ENCODE measurements at regions not wholly inside any gene's neighbourhood (a gene's known extent, or its start where the extent isn't known, plus 50 kb on each side); places are given as distances from the start of the nearest gene placed in this dataset.

DNA sequence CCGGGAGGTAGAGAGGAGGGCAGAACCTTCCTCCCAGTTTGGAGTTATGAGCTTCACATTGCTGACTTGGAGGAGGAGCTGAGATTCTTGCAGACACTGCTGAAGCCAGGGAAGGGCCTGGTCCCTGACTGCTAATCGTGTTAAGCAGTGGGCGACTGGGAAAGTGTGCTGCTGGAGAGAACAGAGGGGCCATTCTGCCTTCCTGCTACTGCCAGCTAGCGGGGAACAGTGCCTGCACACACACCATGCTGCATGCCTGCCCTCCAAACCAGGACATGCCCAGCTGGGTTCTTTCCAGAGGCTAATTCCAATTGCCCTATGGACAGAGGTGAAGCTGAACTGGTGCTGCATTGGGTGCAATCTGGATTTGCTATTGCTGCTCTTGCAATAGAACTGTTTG is 281.4 kb downstream of the AJAP1 start:
- no peaks in the 10 kb centered on the region for H3K27me3 ChIP-seq (ENCODE audit: insufficient read depth, low read depth, low read length)
- H3K36me3 ChIP-seq (ENCODE audit: insufficient read depth, low read length) = no peaks in the 10 kb centered on the region
- no peak overlapping the region for H3K27ac ChIP-seq (ENCODE audit: low read length)
- no peak overlapping the region for H3K4me2 ChIP-seq (ENCODE audit: low read length)
- H3K9ac ChIP-seq (ENCODE audit: low read length) = no peak overlapping the region
- H3K4me3 ChIP-seq (ENCODE audit: low read length) = no peak overlapping the region
- no peaks in the 10 kb centered on the region for H4K20me1 ChIP-seq (ENCODE audit: insufficient read depth)
- H3K9me2 ChIP-seq (ENCODE audit: insufficient read depth, low read length) = no peaks in the 10 kb centered on the region
- TF ChIP-seq, protein P1, sequence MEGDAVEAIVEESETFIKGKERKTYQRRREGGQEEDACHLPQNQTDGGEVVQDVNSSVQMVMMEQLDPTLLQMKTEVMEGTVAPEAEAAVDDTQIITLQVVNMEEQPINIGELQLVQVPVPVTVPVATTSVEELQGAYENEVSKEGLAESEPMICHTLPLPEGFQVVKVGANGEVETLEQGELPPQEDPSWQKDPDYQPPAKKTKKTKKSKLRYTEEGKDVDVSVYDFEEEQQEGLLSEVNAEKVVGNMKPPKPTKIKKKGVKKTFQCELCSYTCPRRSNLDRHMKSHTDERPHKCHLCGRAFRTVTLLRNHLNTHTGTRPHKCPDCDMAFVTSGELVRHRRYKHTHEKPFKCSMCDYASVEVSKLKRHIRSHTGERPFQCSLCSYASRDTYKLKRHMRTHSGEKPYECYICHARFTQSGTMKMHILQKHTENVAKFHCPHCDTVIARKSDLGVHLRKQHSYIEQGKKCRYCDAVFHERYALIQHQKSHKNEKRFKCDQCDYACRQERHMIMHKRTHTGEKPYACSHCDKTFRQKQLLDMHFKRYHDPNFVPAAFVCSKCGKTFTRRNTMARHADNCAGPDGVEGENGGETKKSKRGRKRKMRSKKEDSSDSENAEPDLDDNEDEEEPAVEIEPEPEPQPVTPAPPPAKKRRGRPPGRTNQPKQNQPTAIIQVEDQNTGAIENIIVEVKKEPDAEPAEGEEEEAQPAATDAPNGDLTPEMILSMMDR (IDR thresholded peaks at IDR 0.05; ENCODE audit: poor library complexity, severe bottlenecking) = no peak
- TF ChIP-seq EZH2 (IDR thresholded peaks at IDR 0.05; ENCODE audit: borderline replicate concordance, insufficient read depth, low read length, poor library complexity, severe bottlenecking) = no peak
- TF ChIP-seq TAF1 (IDR thresholded peaks at IDR 0.05; ENCODE audit: low read depth) = no peak
- no peak for TF ChIP-seq MXI1 (conservative IDR thresholded peaks at IDR 0.05; ENCODE audit: poor library complexity, severe bottlenecking)
- TF ChIP-seq SMC3 (conservative IDR thresholded peaks at IDR 0.05; ENCODE audit: poor library complexity) = no peak
- TF ChIP-seq REST (IDR thresholded peaks at IDR 0.05; ENCODE audit: borderline replicate concordance) = no peak
- TF ChIP-seq POLR2AphosphoS5 (IDR thresholded peaks at IDR 0.05) = no peak
- TF ChIP-seq EP300 (conservative IDR thresholded peaks at IDR 0.05; ENCODE audit: poor library complexity, severe bottlenecking) = no peak
- no peak for TF ChIP-seq RAD21 (conservative IDR thresholded peaks at IDR 0.05)
- no peak overlapping the region for H2AFZ ChIP-seq (ENCODE audit: low read depth, low read length)
- no peaks in the 10 kb centered on the region for H3K79me2 ChIP-seq (replicated peaks; ENCODE audit: insufficient read depth, low read length)
- H3F3A ChIP-seq (ENCODE audit: insufficient read depth, low read length, poor library complexity, severe bottlenecking) = no peaks in the 10 kb centered on the region
- no peaks in the 10 kb centered on the region for H3K9me3 ChIP-seq (ENCODE audit: low read length)

- Histone ChIP-seq H3K79me2 (replicated peaks; ENCODE audit: insufficient read depth, low read length) (no peaks in the 10 kb centered on the region), H3K27me3 (ENCODE audit: insufficient read depth, low read depth, low read length) (no peaks in the 10 kb centered on the region), H3K27ac (ENCODE audit: low read length) (no peak overlapping the region), H3K9ac (ENCODE audit: low read length) (no peak overlapping the region), H3K4me3 (ENCODE audit: low read length) (no peak overlapping the region), H2AFZ (ENCODE audit: low read depth, low read length) (no peak overlapping the region), H3F3A (ENCODE audit: insufficient read depth, low read length, poor library complexity, severe bottlenecking) (no peaks in the 10 kb centered on the region), H4K20me1 (ENCODE audit: insufficient read depth) (no peaks in the 10 kb centered on the region), H3K9me2 (ENCODE audit: insufficient read depth, low read length) (no peaks in the 10 kb centered on the region), H3K4me2 (ENCODE audit: low read length) (no peak overlapping the region), H3K9me3 (ENCODE audit: low read length) (no peaks in the 10 kb centered on the region), H3K36me3 (ENCODE audit: insufficient read depth, low read length) (no peaks in the 10 kb centered on the region)
- no peak for TF ChIP-seq REST (IDR thresholded peaks at IDR 0.05; ENCODE audit: borderline replicate concordance)
- TF ChIP-seq POLR2AphosphoS5 (IDR thresholded peaks at IDR 0.05) = no peak
- no peak for TF ChIP-seq EZH2 (IDR thresholded peaks at IDR 0.05; ENCODE audit: borderline replicate concordance, insufficient read depth, low read length, poor library complexity, severe bottlenecking)
- TF ChIP-seq SMC3 (conservative IDR thresholded peaks at IDR 0.05; ENCODE audit: poor library complexity) = no peak
- no peak for TF ChIP-seq EP300 (conservative IDR thresholded peaks at IDR 0.05; ENCODE audit: poor library complexity, severe bottlenecking)
- no peak for TF ChIP-seq MXI1 (conservative IDR thresholded peaks at IDR 0.05; ENCODE audit: poor library complexity, severe bottlenecking)
- no peak for TF ChIP-seq TAF1 (IDR thresholded peaks at IDR 0.05; ENCODE audit: low read depth)
- no peak for TF ChIP-seq RAD21 (conservative IDR thresholded peaks at IDR 0.05)
- TF ChIP-seq, protein P1 (IDR thresholded peaks at IDR 0.05; ENCODE audit: poor library complexity, severe bottlenecking) = no peak
Measured at GRCh38 chr1:4933232-4933631, 278.8 kb downstream of the AJAP1 start.
